Stimulated activated CD4-positive, alpha-beta T cell treated with anti-CD3 and anti-CD28 coated beads, Interleukin-12 subunit alpha, Interleukin-12 subunit beta, amount 100 ng/mL, for 4 hours (primary cell): ENCODE measurements at regions not wholly inside any gene's neighbourhood (a gene's known extent, or its start where the extent isn't known, plus 50 kb on each side); places are given as distances from the start of the nearest gene placed in this dataset.
"Not testable (repeated sequence)": the region's sequence is repeated elsewhere in the genome, so short reads cannot be mapped to it uniquely, and the experiment has no call there.

Source experiments
- DNase-seq: peaks from one replicate; pipeline ENCODE4 v3.0.0-alpha.2; 2020

DNA sequence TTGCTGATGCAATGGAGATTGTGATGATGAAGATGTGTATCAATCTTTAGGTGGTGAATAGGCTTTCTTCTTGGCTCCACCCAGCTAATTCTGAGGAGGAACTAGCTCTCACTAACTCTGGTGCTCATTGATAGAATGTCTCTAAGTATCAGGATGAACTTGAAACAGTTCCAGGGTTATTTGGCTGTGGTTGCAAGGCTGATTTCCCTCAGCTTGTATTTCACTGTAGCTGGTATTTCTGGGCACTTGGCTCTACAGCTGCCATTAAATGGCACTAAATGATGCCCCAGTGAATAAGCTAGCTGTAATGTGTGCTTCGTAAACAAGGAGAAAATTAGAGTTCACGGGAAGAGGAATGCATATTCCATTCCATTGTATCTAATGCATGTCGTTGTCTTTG, 241.2 kb downstream of the RPIA start:
- DNase-seq, result no peak

GRCh38 chr2:88933091-88933490, 241.6 kb downstream of the RPIA start:
- DNase-seq, result no peak

DNA sequence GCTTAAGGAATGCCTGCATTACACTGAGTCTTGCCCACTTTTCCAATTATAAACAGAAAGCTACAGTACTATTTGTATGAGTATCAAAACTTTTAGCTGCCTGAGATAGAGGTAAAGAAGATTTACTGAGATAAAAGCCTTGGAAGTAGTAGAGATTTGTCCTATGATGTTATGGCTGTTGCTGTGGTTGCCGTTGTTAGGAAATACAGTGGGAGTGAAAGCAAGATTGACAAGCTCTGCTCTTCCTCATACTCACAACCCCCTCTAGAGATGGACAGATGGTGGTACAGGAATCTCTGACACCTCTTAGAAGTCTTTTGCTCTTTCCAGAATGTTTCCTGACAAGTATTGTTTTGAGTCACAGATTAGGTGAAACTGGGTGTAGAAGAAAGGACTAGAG, 242.5 kb downstream of the RPIA start:
- no peak for DNase-seq

GRCh38 chr2:88941178-88941577, 249.7 kb downstream of the RPIA start:
- DNase-seq, result not testable (repeated sequence)

- DNase-seq, result no peak
These were observed 251.3 kb downstream of the RPIA start for GRCh38 chr2:88942798-88943197.

- DNase-seq, result no peak
These were observed 257.9 kb downstream of the RPIA start for GRCh38 chr2:88949336-88949735.

GRCh38 chr2:88950010-88950409, 258.5 kb downstream of the RPIA start:
- no peak for DNase-seq

DNA sequence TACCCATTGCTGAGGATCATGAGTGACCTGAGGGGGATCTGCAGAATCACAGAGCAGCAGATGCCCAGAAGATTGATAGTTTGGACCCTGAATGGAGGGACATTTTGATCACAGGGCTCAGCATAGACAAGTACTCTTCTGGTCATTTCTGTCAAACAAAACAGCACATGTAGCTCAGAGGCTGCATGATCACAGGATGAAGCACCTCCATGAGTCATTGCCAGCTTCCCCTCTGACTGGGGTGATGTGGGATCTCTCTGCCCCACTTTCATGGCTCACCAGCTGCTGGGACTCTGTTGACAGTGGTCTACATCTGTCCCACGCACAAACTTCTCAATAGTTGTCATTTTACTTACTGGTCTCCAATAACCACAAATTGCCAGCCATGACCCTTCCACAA, 264.1 kb downstream of the RPIA start:
- DNase-seq, result no peak

DNA sequence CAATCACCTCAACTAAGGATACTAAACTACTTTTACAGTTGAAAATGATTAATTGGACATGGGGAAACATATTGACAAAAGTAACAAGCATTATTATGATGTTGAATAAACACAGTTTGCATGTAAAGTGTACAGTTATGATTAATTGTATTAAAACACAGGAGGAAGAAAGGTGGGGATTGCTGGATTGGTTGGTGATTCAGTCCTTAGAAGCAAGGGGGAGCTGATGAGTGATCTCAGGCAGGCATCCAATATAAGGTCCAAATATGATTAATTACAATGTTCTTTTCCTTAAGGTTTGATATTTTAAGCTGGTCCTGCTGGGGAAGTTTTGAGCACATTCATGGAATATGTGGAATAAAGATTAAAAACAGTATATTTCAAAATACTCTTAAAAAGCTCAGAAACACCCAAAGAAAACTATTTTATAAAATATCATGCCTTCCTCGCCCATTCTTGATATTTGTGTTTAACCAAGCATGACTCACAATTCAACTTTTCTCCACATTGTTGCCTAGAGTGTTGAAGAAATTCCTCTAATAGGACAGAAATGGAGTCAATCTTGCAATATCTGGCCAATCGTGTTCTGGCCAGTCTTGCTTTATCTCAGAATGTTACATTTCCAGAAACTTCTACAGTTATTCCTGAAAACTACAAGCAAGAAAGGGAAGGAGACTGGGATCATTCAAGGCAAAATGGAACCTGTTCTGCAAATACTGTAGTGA, 268.2 kb downstream of the RPIA start:
- DNase-seq, result no peak

GRCh38 chr2:88961323-88961722, 269.9 kb downstream of the RPIA start:
- not testable (repeated sequence) for DNase-seq

GRCh38 chr2:88967844-88968243, 276.4 kb downstream of the RPIA start:
- DNase-seq, result no peak

DNA sequence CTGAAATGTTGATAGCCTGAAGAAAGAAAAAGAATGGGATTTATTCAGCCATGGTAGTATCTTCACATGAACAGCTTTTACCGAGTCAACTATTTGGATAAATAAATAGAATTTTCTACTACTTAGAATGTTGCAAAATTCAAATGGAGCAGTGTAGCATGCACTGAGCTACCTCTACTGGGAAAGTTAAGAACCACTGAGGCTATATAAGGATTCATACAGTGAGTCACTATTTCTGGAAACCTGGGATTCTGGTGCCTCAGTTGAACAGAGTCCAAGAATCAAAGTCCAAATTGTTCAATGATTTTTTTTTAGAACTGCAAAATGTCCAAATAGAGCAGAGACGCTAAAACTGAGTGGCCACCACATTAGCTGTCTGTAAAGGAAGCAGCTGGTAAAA, 286.5 kb downstream of the RPIA start:
- not testable (repeated sequence) for DNase-seq

- DNase-seq, result not testable (repeated sequence)
These were observed 287.0 kb downstream of the RPIA start for GRCh38 chr2:88978446-88978845.

DNA sequence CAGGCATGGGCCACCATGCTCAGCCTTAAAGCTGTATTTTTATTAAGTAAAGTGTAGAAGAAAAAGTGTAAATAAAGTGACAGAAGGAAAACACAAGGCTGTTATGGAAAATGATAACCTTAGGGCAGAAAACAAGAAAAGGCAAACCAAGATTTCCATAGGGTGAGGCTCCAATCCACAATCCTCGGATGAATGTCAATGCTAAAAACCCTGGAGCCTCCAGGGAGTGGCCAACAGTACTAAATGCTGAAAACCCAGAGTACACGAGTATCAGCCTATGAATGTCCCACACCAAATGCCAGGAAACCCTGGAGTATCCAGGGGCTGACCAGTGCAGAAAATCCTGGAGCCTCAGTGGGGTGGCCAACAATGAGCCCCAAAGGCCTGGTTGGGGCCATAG, 292.6 kb downstream of the RPIA start:
- DNase-seq, result not testable (repeated sequence)

DNA sequence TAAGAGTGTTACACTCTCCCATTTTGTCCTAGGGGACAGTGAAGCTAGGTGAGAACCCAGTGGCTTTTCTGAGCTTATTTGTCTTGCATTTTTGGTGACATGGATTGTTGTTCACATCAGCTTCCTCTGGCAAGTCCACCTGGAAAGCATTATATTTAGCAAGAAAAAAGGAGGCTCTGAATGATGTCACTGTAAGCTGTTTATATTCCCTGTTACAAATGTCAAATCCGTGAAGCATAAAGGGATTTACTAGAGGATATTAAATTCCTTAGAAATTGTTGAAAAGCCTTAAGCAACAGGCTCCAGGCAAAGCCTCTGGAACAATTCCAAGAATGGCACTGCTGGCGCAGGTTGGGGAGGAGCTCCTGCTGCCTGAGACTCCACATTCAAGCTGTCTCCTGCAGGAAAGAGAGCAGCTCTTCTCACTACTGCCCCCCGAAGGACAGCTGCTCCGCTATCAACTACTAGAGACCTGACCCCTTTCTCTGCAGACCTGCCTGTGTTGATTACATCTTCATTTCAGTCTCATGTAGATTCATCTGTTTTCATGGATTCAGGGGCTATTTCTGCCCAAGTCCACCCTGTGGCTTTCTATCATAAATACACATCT, 295.4 kb downstream of the RPIA start:
- not testable (repeated sequence) for DNase-seq

- DNase-seq, result not testable (repeated sequence)
These were observed 297.1 kb downstream of the RPIA start for GRCh38 chr2:88988617-88989016.

- DNase-seq, result not testable (repeated sequence)
These were observed 301.3 kb downstream of the RPIA start for GRCh38 chr2:88992819-88993218.

DNA sequence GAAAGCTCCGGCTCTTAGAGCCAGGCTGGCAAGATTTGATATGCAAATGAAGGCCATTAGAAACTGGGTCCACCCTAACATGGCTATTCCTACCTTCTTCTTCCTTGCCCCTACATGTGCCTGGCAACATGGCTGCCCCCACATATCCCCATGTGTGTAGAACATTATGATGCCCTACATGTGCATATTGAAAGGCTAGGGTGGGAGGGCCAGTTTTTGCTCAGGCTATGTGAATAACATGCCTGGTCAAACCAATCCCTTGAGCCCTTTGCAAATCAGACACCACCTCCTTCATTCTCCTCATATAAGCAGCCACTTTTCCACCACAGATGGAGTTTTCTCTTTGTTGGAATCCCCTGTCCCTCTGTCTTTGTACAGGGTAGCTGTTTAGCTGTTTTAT, 303.4 kb downstream of the RPIA start:
- not testable (repeated sequence) for DNase-seq

DNA sequence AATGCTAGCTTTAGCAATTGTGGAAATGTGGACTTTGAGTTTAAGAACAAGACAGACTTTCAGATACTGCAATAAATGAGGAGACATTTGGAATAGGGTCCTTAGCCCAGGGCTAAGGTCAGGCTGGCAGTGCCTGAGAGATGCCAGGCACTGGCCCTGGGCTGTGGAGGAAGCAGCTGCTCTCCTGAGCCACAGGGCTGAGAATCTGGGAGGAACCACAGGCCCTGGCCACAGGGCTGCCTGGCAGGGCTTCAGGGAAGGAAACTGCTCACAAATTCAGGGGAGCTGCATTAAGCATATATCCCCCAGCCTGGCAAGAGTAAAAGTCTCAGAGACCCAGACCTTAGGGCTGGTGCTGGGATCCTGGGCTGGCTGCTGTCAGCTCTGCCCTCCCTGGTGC, 305.1 kb downstream of the RPIA start:
- DNase-seq, result not testable (repeated sequence)

- DNase-seq, result no peak
These were observed 307.9 kb downstream of the RPIA start for GRCh38 chr2:88999365-88999764.

GRCh38 chr2:89000235-89000634, 308.8 kb downstream of the RPIA start:
- no peak for DNase-seq

GRCh38 chr2:89004238-89004637, 312.8 kb downstream of the RPIA start:
- DNase-seq, result not testable (repeated sequence)

GRCh38 chr2:89020566-89020965, 329.1 kb downstream of the RPIA start:
- DNase-seq, result not testable (repeated sequence)

DNA sequence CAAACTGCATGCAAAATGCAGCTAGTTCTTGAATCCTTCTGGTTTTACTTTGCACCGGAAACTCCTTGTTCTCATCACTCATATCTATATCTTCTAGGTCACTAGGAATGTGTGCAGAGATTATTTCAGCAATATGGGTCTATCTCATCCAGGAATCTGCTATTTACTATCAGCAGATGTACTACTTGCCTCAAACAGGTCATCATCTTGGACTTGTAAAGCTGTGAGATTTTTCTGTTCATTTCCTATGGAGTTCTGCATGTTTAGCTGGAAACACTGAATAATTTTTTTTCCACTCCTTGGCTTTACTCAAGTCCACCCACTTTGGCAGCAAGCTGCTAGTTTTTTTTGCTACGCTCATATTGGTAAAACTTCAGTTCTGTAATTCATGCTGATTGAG, 334.8 kb downstream of the RPIA start:
- DNase-seq, result not testable (repeated sequence)

GRCh38 chr2:89027115-89027514, 335.6 kb downstream of the RPIA start:
- DNase-seq, result not testable (repeated sequence)
